ENCODE measurements at regions not wholly inside any gene's neighbourhood (a gene's known extent, or its start where the extent isn't known, plus 50 kb on each side); places are given as distances from the start of the nearest gene placed in this dataset.

DNA sequence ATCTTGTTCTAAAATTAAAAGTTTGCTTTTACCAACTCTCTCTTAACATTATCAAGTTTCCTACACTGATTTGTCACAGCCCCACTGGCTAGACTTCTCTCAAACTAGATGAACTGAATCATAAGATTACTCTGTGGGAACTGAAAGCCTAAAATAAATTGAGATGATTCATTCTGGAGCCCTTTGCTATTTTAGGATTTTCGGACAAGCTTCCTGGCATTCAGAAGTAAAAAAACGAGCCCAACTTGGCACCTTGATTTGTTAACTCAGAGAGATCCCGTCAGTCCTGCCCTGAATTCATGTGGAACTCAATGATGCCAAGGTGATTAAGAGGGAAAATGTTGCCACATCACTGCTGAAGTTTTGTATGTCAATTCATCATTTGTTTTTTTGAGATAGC is 122.0 kb upstream of the NRSN1 start:
- peaks cover 0 to 3% (median 0%) of the 10 kb centered on the region in 4 donors for H3K27me3 ChIP-seq (ENCODE audit: control insufficient read depth in 4 of 4, insufficient read depth in 4 of 4, low read length in 3 of 4)
- no peak for TF ChIP-seq EGR1 (IDR thresholded peaks at IDR 0.05; ENCODE audit: low read depth in 2 of 2)
- TF ChIP-seq, protein P1, sequence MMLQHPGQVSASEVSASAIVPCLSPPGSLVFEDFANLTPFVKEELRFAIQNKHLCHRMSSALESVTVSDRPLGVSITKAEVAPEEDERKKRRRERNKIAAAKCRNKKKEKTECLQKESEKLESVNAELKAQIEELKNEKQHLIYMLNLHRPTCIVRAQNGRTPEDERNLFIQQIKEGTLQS (IDR thresholded peaks at IDR 0.05): no peak
- TF ChIP-seq YY1 (IDR thresholded peaks at IDR 0.05): no peak
- TF ChIP-seq RXRA (IDR thresholded peaks at IDR 0.05): no peak
- TF ChIP-seq HNF4A (conservative IDR thresholded peaks at IDR 0.05): no peak
- TF ChIP-seq, protein P2, sequence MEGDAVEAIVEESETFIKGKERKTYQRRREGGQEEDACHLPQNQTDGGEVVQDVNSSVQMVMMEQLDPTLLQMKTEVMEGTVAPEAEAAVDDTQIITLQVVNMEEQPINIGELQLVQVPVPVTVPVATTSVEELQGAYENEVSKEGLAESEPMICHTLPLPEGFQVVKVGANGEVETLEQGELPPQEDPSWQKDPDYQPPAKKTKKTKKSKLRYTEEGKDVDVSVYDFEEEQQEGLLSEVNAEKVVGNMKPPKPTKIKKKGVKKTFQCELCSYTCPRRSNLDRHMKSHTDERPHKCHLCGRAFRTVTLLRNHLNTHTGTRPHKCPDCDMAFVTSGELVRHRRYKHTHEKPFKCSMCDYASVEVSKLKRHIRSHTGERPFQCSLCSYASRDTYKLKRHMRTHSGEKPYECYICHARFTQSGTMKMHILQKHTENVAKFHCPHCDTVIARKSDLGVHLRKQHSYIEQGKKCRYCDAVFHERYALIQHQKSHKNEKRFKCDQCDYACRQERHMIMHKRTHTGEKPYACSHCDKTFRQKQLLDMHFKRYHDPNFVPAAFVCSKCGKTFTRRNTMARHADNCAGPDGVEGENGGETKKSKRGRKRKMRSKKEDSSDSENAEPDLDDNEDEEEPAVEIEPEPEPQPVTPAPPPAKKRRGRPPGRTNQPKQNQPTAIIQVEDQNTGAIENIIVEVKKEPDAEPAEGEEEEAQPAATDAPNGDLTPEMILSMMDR (IDR thresholded peaks at IDR 0.05; ENCODE audit: low read depth, low read length, missing input control): no peak
- TF ChIP-seq REST (IDR thresholded peaks at IDR 0.05): no peak
- no peak for TF ChIP-seq MAX (IDR thresholded peaks at IDR 0.05)
- no peak for TF ChIP-seq NR2F2 (IDR thresholded peaks at IDR 0.05)
- TF ChIP-seq FOXA1 (IDR thresholded peaks at IDR 0.05): no peak
- TF ChIP-seq TAF1 (conservative IDR thresholded peaks at IDR 0.05): no peak
- no peak for TF ChIP-seq GABPA (IDR thresholded peaks at IDR 0.05 in 1 of 2, conservative IDR thresholded peaks at IDR 0.05 in 1 of 2)
- TF ChIP-seq HNF4G (IDR thresholded peaks at IDR 0.05): no peak
- TF ChIP-seq, protein P3, sequence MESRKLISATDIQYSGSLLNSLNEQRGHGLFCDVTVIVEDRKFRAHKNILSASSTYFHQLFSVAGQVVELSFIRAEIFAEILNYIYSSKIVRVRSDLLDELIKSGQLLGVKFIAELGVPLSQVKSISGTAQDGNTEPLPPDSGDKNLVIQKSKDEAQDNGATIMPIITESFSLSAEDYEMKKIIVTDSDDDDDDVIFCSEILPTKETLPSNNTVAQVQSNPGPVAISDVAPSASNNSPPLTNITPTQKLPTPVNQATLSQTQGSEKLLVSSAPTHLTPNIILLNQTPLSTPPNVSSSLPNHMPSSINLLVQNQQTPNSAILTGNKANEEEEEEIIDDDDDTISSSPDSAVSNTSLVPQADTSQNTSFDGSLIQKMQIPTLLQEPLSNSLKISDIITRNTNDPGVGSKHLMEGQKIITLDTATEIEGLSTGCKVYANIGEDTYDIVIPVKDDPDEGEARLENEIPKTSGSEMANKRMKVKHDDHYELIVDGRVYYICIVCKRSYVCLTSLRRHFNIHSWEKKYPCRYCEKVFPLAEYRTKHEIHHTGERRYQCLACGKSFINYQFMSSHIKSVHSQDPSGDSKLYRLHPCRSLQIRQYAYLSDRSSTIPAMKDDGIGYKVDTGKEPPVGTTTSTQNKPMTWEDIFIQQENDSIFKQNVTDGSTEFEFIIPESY (IDR thresholded peaks at IDR 0.05): no peak
- no peak for TF ChIP-seq RAD21 (IDR thresholded peaks at IDR 0.05)
- no peak for TF ChIP-seq JUND (IDR thresholded peaks at IDR 0.05)
- no peak for TF ChIP-seq FOXA2 (IDR thresholded peaks at IDR 0.05)
- TF ChIP-seq SP1 (IDR thresholded peaks at IDR 0.05): no peak
- no peak for DNase-seq (ENCODE audit: low spot score)
- H3K4me3 ChIP-seq (ENCODE audit: low read depth in 1 of 3, low read length in 3 of 3): no peak overlapping the region
- no peaks in the 10 kb centered on the region for H3K36me3 ChIP-seq (ENCODE audit: control insufficient read depth in 4 of 4, insufficient read depth in 3 of 4, low read depth in 1 of 4, low read length in 3 of 4)
- H3K27ac ChIP-seq (ENCODE audit: low read depth in 1 of 2, low read length in 2 of 2): no peak overlapping the region
- no peaks in the 10 kb centered on the region for H3K4me1 ChIP-seq (ENCODE audit: control insufficient read depth in 4 of 4, insufficient read depth in 4 of 4, low read length in 3 of 4)
- H3K9me3 ChIP-seq (ENCODE audit: control insufficient read depth in 4 of 4, low read length in 3 of 4): no peaks in the 10 kb centered on the region
- no peak overlapping the region for H3K9ac ChIP-seq (ENCODE audit: low read depth in 1 of 2, low read length in 2 of 2)
- 64% methylated on average over 3 of the region's 3 CpGs for WGBS
